ENCODE measurements at regions not wholly inside any gene's neighbourhood (a gene's known extent, or its start where the extent isn't known, plus 50 kb on each side); places are given as distances from the start of the nearest gene placed in this dataset.

- TF ChIP-seq EZH2phosphoT487 (IDR thresholded peaks at IDR 0.05; ENCODE audit: insufficient read depth, low read depth), result no peak
- no peak for TF ChIP-seq EZH2 (IDR thresholded peaks at IDR 0.05; ENCODE audit: insufficient read depth, poor library complexity, severe bottlenecking)
These were observed 126.6 kb downstream of the CDC5L start for GRCh38 chr6:44514085-44514484.

All from GM23248 (cell line).